HL-60 (cell line): ENCODE measurements at regions not wholly inside any gene's neighbourhood (a gene's known extent, or its start where the extent isn't known, plus 50 kb on each side); places are given as distances from the start of the nearest gene placed in this dataset.

ENCODE experiments used
- DNase-seq, 2 experiments: peaks; one replicate each; pipeline ENCODE4 v3.0.0-alpha.2; 2010 to 2020; ENCODE audit warnings: low read depth in 1 of 2, low spot score in 1 of 2
- H3K27ac ChIP-seq: fragments of 250-450 bp; sonication (Bioruptor Pico); replicated peaks from 2 replicates; pipeline ENCODE4 v1.5.1; 2020; ENCODE audit warnings: mild to moderate bottlenecking, moderate library complexity
- H3K27me3 ChIP-seq: fragments of 250-450 bp; sonication (Bioruptor Pico); 2 replicates; pipeline ENCODE4 v1.5.1; 2021; ENCODE audit warnings: mild to moderate bottlenecking, moderate library complexity; ENCODE audit not compliant: insufficient read depth, poor library complexity, severe bottlenecking
- H3K4me3 ChIP-seq: replicated peaks from 2 replicates; pipeline ENCODE4 v1.5.1; 2011; ENCODE audit warnings: mild to moderate bottlenecking, control low read depth, low read length; ENCODE audit not compliant: insufficient read depth
- CTCF ChIP-seq: IDR thresholded peaks from one replicate; pipeline ENCODE4 v1.5.1; 2011; ENCODE audit warnings: low read length, control low read depth, inconsistent platforms; ENCODE audit not compliant: insufficient read depth
- GABPA ChIP-seq: IDR thresholded peaks from 2 replicates; pipeline ENCODE4 v1.6.1; 2012; ENCODE audit warnings: low read depth
- POLR2AphosphoS5 ChIP-seq: IDR thresholded peaks from 2 replicates; pipeline ENCODE4 v1.6.1; 2012; ENCODE audit warnings: low read depth
- REST ChIP-seq: IDR thresholded peaks from 2 replicates; pipeline ENCODE4 v1.6.1; 2012; ENCODE audit warnings: low read depth; ENCODE audit not compliant: insufficient replicate concordance
- SPI1 ChIP-seq: IDR thresholded peaks from 2 replicates; pipeline ENCODE4 v1.6.1; 2012; ENCODE audit warnings: low read depth, mild to moderate bottlenecking, borderline replicate concordance

- Histone ChIP-seq H3K27me3 (no peaks in the 10 kb centered on the region), H3K27ac (no peak overlapping the region), H3K4me3 (no peak overlapping the region)
- DNase-seq = no peak
- TF ChIP-seq REST = no peak
These were observed 151.4 kb upstream of the SEMA6D start for GRCh38 chr15:47565949-47566348.

GRCh38 chr15:47566610-47567009 lies 150.7 kb upstream of the SEMA6D start:
- H3K27me3 ChIP-seq = no peaks in the 10 kb centered on the region
- TF ChIP-seq SPI1 (no peak), POLR2AphosphoS5 (no peak), REST (no peak), GABPA (no peak), CTCF (no peak)
- H3K4me3 ChIP-seq = no peak overlapping the region
- H3K27ac ChIP-seq = no peak overlapping the region
- no peak for DNase-seq

- DNase-seq = no peak
- Histone ChIP-seq H3K4me3 (no peak overlapping the region), H3K27ac (no peak overlapping the region), H3K27me3 (no peaks in the 10 kb centered on the region)
- no peak for TF ChIP-seq SPI1
- TF ChIP-seq CTCF = no peak
- no peak for TF ChIP-seq POLR2AphosphoS5
- no peak for TF ChIP-seq REST
- TF ChIP-seq GABPA = no peak
These were observed 149.3 kb upstream of the SEMA6D start for GRCh38 chr15:47568030-47568429.

- TF ChIP-seq GABPA (no peak), REST (no peak), POLR2AphosphoS5 (no peak), CTCF (no peak), SPI1 (no peak)
- H3K27ac ChIP-seq = no peak overlapping the region
- DNase-seq = no peak
These were observed 147.3 kb upstream of the SEMA6D start for GRCh38 chr15:47570044-47570443.

More at GRCh38 chr15:47570044-47570443, 147.3 kb upstream of the SEMA6D start:
- no peak overlapping the region for H3K4me3 ChIP-seq
- H3K27me3 ChIP-seq = no peaks in the 10 kb centered on the region
